Stomach (tissue), 4 donors: ENCODE measurements at regions not wholly inside any gene's neighbourhood (a gene's known extent, or its start where the extent isn't known, plus 50 kb on each side); places are given as distances from the start of the nearest gene placed in this dataset.

Source experiments
- POLR2A ChIP-seq, 4 donors: fragments of 450-650 bp; IDR thresholded peaks; one replicate each; pipeline ENCODE4 v1.6.1; 2016; ENCODE audit warnings: antibody characterized with exemption in 4 of 4, control low read depth in 2 of 4, mild to moderate bottlenecking in 1 of 4, moderate library complexity in 1 of 4
- TF ChIP-seq, protein P1 (sequence below), 7 experiments: fragments of 450-650 bp in 4 of 7; fragments of 200-600 bp in 3 of 7; sonication (generic) in 3 of 7; IDR thresholded peaks; one replicate each; pipeline ENCODE4 v1.5.1; 2016 to 2019; ENCODE audit warnings: antibody characterized with exemption in 7 of 7, control low read depth in 2 of 7, mild to moderate bottlenecking in 1 of 7

DNA sequence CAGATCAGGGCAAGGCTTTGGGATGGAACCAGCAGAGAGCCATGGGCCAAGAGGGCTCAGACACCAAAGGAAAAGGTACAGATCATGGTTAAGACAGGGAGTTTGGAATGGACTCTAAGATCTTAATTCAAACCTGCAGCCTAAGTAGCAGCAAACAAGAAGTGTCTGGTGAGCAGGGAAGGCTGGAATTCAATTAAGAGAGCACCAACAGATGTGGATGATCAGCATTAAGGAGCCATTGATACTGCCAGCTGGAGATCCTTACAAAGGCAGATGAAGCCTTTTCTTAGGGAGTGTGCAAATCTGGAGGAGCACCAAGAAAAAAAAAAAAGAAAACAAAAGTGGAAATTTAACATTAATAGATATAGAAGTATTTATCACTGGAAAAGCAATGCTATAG is 516.8 kb downstream of the RASEF start:
- TF ChIP-seq, protein P1, sequence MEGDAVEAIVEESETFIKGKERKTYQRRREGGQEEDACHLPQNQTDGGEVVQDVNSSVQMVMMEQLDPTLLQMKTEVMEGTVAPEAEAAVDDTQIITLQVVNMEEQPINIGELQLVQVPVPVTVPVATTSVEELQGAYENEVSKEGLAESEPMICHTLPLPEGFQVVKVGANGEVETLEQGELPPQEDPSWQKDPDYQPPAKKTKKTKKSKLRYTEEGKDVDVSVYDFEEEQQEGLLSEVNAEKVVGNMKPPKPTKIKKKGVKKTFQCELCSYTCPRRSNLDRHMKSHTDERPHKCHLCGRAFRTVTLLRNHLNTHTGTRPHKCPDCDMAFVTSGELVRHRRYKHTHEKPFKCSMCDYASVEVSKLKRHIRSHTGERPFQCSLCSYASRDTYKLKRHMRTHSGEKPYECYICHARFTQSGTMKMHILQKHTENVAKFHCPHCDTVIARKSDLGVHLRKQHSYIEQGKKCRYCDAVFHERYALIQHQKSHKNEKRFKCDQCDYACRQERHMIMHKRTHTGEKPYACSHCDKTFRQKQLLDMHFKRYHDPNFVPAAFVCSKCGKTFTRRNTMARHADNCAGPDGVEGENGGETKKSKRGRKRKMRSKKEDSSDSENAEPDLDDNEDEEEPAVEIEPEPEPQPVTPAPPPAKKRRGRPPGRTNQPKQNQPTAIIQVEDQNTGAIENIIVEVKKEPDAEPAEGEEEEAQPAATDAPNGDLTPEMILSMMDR (IDR thresholded peaks at IDR 0.05): no peak
- TF ChIP-seq POLR2A (IDR thresholded peaks at IDR 0.05): no peak
